ENCODE measurements at regions not wholly inside any gene's neighbourhood (a gene's known extent, or its start where the extent isn't known, plus 50 kb on each side); places are given as distances from the start of the nearest gene placed in this dataset.
A peak's percentile ranks its signal among the peaks of the same experiment; 100 is the strongest.

GRCh38 chr12:4026020-4026358, 152.8 kb upstream of the PARP11 start:
- peak overlapping the region; percentile 85 for H4K12ac ChIP-seq (ENCODE audit: low read depth, low read length)
- no peak for DNase-seq
- peak overlapping the region; percentile 97 for H2BK5ac ChIP-seq (ENCODE audit: low read depth, low read length, poor library complexity)
- H4K91ac ChIP-seq (ENCODE audit: low read depth, low read length): peak overlapping the region; percentile 99
- peaks cover 36 to 38% of the 10 kb centered on the region in 2 experiments for H3K4me1 ChIP-seq (ENCODE audit: control insufficient read depth in 1 of 2, insufficient read depth in 2 of 2, low read length in 2 of 2)
- peak overlapping the region; percentile 99 for H2AK5ac ChIP-seq (ENCODE audit: low read length)
- H3K4ac ChIP-seq (ENCODE audit: low read depth, low read length): peak overlapping the region; percentile 80
- no peak overlapping the region for H3K9ac ChIP-seq (ENCODE audit: low read length)
- peaks cover 49% of the 10 kb centered on the region for H3K79me1 ChIP-seq (ENCODE audit: low read length)
- H3K27ac ChIP-seq (ENCODE audit: low read depth, low read length): peak overlapping the region; percentile 91
- peak overlapping the region; percentile 88 for H4K8ac ChIP-seq (ENCODE audit: low read depth, low read length)
- no peak overlapping the region for H3K23ac ChIP-seq (ENCODE audit: low read length)
- H2BK120ac ChIP-seq (ENCODE audit: insufficient read depth, low read length, poor library complexity): peak overlapping the region; percentile 97
- H3K14ac ChIP-seq (ENCODE audit: low read length): peak overlapping the region; percentile 98
- no peaks in the 10 kb centered on the region for H3K9me3 ChIP-seq (ENCODE audit: insufficient read depth, low read depth, low read length)
- no CpG with 5 or more reads among the region's 10 CpGs for WGBS (ENCODE audit: extremely low coverage, insufficient coverage, insufficient read length)
- H2BK12ac ChIP-seq (ENCODE audit: low read length): peak overlapping the region; percentile 99
- H3K4me2 ChIP-seq (ENCODE audit: low read length): no peak overlapping the region
- no peaks in the 10 kb centered on the region for H3K36me3 ChIP-seq (ENCODE audit: control insufficient read depth in 1 of 2, insufficient read depth in 2 of 2, low read length in 2 of 2)
- no peak overlapping the region for H3K4me3 ChIP-seq (ENCODE audit: low read depth, low read length)
- H3K27me3 ChIP-seq (ENCODE audit: insufficient read depth, low read length): no peaks in the 10 kb centered on the region
- peak overlapping the region; percentile 97 for H3K18ac ChIP-seq (ENCODE audit: low read length)
- H3K79me2 ChIP-seq (ENCODE audit: control insufficient read depth, insufficient read depth, low read length, poor library complexity): peaks cover 12% of the 10 kb centered on the region
- H2AFZ ChIP-seq (ENCODE audit: insufficient read depth, low read length, poor library complexity): peak overlapping the region; percentile 63

- H2AK5ac ChIP-seq (ENCODE audit: low read length): peak overlapping the region; percentile 99
- peak overlapping the region; percentile 91 for H3K27ac ChIP-seq (ENCODE audit: low read depth, low read length)
- H3K18ac ChIP-seq (ENCODE audit: low read length): peak overlapping the region; percentile 97
- no peak overlapping the region for H3K4me2 ChIP-seq (ENCODE audit: low read length)
- H2BK120ac ChIP-seq (ENCODE audit: insufficient read depth, low read length, poor library complexity): peak overlapping the region; percentile 97
- peak overlapping the region; percentile 63 for H2AFZ ChIP-seq (ENCODE audit: insufficient read depth, low read length, poor library complexity)
- peaks cover 43% of the 10 kb centered on the region for H3K79me1 ChIP-seq (ENCODE audit: low read length)
- no peaks in the 10 kb centered on the region for H3K27me3 ChIP-seq (ENCODE audit: insufficient read depth, low read length)
- peaks cover 32 to 34% of the 10 kb centered on the region in 2 experiments for H3K4me1 ChIP-seq (ENCODE audit: control insufficient read depth in 1 of 2, insufficient read depth in 2 of 2, low read length in 2 of 2)
- no peak overlapping the region for H3K23ac ChIP-seq (ENCODE audit: low read length)
- H3K4me3 ChIP-seq (ENCODE audit: low read depth, low read length): no peak overlapping the region
- H3K4ac ChIP-seq (ENCODE audit: low read depth, low read length): peak overlapping the region; percentile 80
- H2BK12ac ChIP-seq (ENCODE audit: low read length): peak overlapping the region; percentile 99
- no peak for DNase-seq
- H3K9me3 ChIP-seq (ENCODE audit: insufficient read depth, low read depth, low read length): no peaks in the 10 kb centered on the region
- H2BK5ac ChIP-seq (ENCODE audit: low read depth, low read length, poor library complexity): peak overlapping the region; percentile 97
- H3K36me3 ChIP-seq (ENCODE audit: control insufficient read depth in 1 of 2, insufficient read depth in 2 of 2, low read length in 2 of 2): no peaks in the 10 kb centered on the region
- H4K8ac ChIP-seq (ENCODE audit: low read depth, low read length): peak overlapping the region; percentile 88
- no peak overlapping the region for H3K9ac ChIP-seq (ENCODE audit: low read length)
- peak overlapping the region; percentile 99 for H4K91ac ChIP-seq (ENCODE audit: low read depth, low read length)
- peaks cover 12% of the 10 kb centered on the region for H3K79me2 ChIP-seq (ENCODE audit: control insufficient read depth, insufficient read depth, low read length, poor library complexity)
- peak overlapping the region; percentile 74 for H4K12ac ChIP-seq (ENCODE audit: low read depth, low read length)
- no CpG with 5 or more reads among the region's 20 CpGs for WGBS (ENCODE audit: extremely low coverage, insufficient coverage, insufficient read length)
- H3K14ac ChIP-seq (ENCODE audit: low read length): peak overlapping the region; percentile 98
Observed at GRCh38 chr12:4025181-4026019, 152.2 kb upstream of the PARP11 start.

GRCh38 chr12:4024701-4025100, 151.5 kb upstream of the PARP11 start:
- peaks cover 40% of the 10 kb centered on the region for H3K79me1 ChIP-seq (ENCODE audit: low read length)
- WGBS (ENCODE audit: extremely low coverage, insufficient coverage, insufficient read length): no CpG with 5 or more reads among the region's 7 CpGs

GRCh38 chr12:4015225-4016091, 142.3 kb upstream of the PARP11 start:
- Histone ChIP-seq H3K9me3 (ENCODE audit: insufficient read depth, low read depth, low read length) (no peaks in the 10 kb centered on the region), H3K4ac (ENCODE audit: low read depth, low read length) (peak overlapping the region; percentile 61), H3K27ac (ENCODE audit: low read depth, low read length) (peak overlapping the region; percentile 43), H3K4me1 (ENCODE audit: control insufficient read depth in 1 of 2, insufficient read depth in 2 of 2, low read length in 2 of 2) (peaks cover 28 to 36% of the 10 kb centered on the region in 2 experiments), H4K8ac (ENCODE audit: low read depth, low read length) (peak overlapping the region; percentile 74), H3K9ac (ENCODE audit: low read length) (no peak overlapping the region), H4K12ac (ENCODE audit: low read depth, low read length) (no peak overlapping the region), H3K18ac (ENCODE audit: low read length) (peak overlapping the region; percentile 78), H2AFZ (ENCODE audit: insufficient read depth, low read length, poor library complexity) (peak overlapping the region; percentile 30), H2AK5ac (ENCODE audit: low read length) (peak overlapping the region; percentile 64), H2BK5ac (ENCODE audit: low read depth, low read length, poor library complexity) (peak overlapping the region; percentile 82), H3K79me2 (ENCODE audit: control insufficient read depth, insufficient read depth, low read length, poor library complexity) (peaks cover 2% of the 10 kb centered on the region), H3K4me2 (ENCODE audit: low read length) (no peak overlapping the region), H4K91ac (ENCODE audit: low read depth, low read length) (peak overlapping the region; percentile 85), H3K27me3 (ENCODE audit: insufficient read depth, low read length) (no peaks in the 10 kb centered on the region), H2BK12ac (ENCODE audit: low read length) (peak overlapping the region; percentile 89), H3K4me3 (ENCODE audit: low read depth, low read length) (no peak overlapping the region), H3K23ac (ENCODE audit: low read length) (no peak overlapping the region), H2BK120ac (ENCODE audit: insufficient read depth, low read length, poor library complexity) (peak overlapping the region; percentile 67), H3K14ac (ENCODE audit: low read length) (peak overlapping the region; percentile 69), H3K36me3 (ENCODE audit: control insufficient read depth in 1 of 2, insufficient read depth in 2 of 2, low read length in 2 of 2) (no peaks in the 10 kb centered on the region), H3K79me1 (ENCODE audit: low read length) (peaks cover 34% of the 10 kb centered on the region)
- DNase-seq: peak; percentile 75 to 81
- no CpG with 5 or more reads among the region's 12 CpGs for WGBS (ENCODE audit: extremely low coverage, insufficient coverage, insufficient read length)

More at GRCh38 chr12:4024701-4025100, 151.5 kb upstream of the PARP11 start:
- Histone ChIP-seq H4K12ac (ENCODE audit: low read depth, low read length) (no peak overlapping the region), H3K4me1 (ENCODE audit: control insufficient read depth in 1 of 2, insufficient read depth in 2 of 2, low read length in 2 of 2) (peaks cover 30 to 32% of the 10 kb centered on the region in 2 experiments), H3K36me3 (ENCODE audit: control insufficient read depth in 1 of 2, insufficient read depth in 2 of 2, low read length in 2 of 2) (no peaks in the 10 kb centered on the region), H3K27ac (ENCODE audit: low read depth, low read length) (peak overlapping the region; percentile 91), H2BK12ac (ENCODE audit: low read length) (peak overlapping the region; percentile 88), H2BK5ac (ENCODE audit: low read depth, low read length, poor library complexity) (peak overlapping the region; percentile 97), H3K4me3 (ENCODE audit: low read depth, low read length) (no peak overlapping the region), H3K9ac (ENCODE audit: low read length) (peak overlapping the region; percentile 6), H3K27me3 (ENCODE audit: insufficient read depth, low read length) (no peaks in the 10 kb centered on the region), H3K4me2 (ENCODE audit: low read length) (no peak overlapping the region), H3K23ac (ENCODE audit: low read length) (no peak overlapping the region), H3K14ac (ENCODE audit: low read length) (peak overlapping the region; percentile 79), H2AK5ac (ENCODE audit: low read length) (peak overlapping the region; percentile 64), H4K8ac (ENCODE audit: low read depth, low read length) (peak overlapping the region; percentile 75), H3K79me2 (ENCODE audit: control insufficient read depth, insufficient read depth, low read length, poor library complexity) (peaks cover 11% of the 10 kb centered on the region), H3K18ac (ENCODE audit: low read length) (peak overlapping the region; percentile 85), H4K91ac (ENCODE audit: low read depth, low read length) (peak overlapping the region; percentile 94), H2AFZ (ENCODE audit: insufficient read depth, low read length, poor library complexity) (no peak overlapping the region), H2BK120ac (ENCODE audit: insufficient read depth, low read length, poor library complexity) (peak overlapping the region; percentile 97), H3K9me3 (ENCODE audit: insufficient read depth, low read depth, low read length) (no peaks in the 10 kb centered on the region), H3K4ac (ENCODE audit: low read depth, low read length) (peak overlapping the region; percentile 61)
- no peak for DNase-seq
